Thyroid gland (tissue), 4 donors: ENCODE measurements at regions not wholly inside any gene's neighbourhood (a gene's known extent, or its start where the extent isn't known, plus 50 kb on each side); places are given as distances from the start of the nearest gene placed in this dataset.

ENCODE experiments used
- CTCF ChIP-seq, 6 experiments: fragments of 200-600 bp in 3 of 6; fragments of 450-650 bp in 3 of 6; sonication (generic) in 3 of 6; IDR thresholded peaks; one replicate each; pipeline ENCODE4 v1.5.1; 2016 to 2019; ENCODE audit warnings: antibody characterized with exemption in 6 of 6, mild to moderate bottlenecking in 2 of 6, inconsistent platforms in 1 of 6, moderate library complexity in 1 of 6
- POLR2A ChIP-seq, 2 donors: fragments of 450-650 bp; IDR thresholded peaks; one replicate each; pipeline ENCODE4 v1.6.1; 2017; ENCODE audit warnings: antibody characterized with exemption in 2 of 2, mild to moderate bottlenecking in 2 of 2, moderate library complexity in 1 of 2

GRCh38 chr20:48204499-48204898 is 419.2 kb upstream of the SULF2 start:
- TF ChIP-seq CTCF (IDR thresholded peaks at IDR 0.05): no peak
- no peak for TF ChIP-seq POLR2A (IDR thresholded peaks at IDR 0.05)
